Panc1 (cell line): ENCODE measurements at regions not wholly inside any gene's neighbourhood (a gene's known extent, or its start where the extent isn't known, plus 50 kb on each side); places are given as distances from the start of the nearest gene placed in this dataset.

ENCODE experiments used
- CTCF ChIP-seq: fragments of 450-650 bp; IDR thresholded peaks from 2 replicates; pipeline ENCODE4 v1.5.1; 2017; ENCODE audit warnings: mild to moderate bottlenecking
- POLR2AphosphoS5 ChIP-seq: IDR thresholded peaks from 2 replicates; pipeline ENCODE4 v1.6.1; 2012; ENCODE audit warnings: mild to moderate bottlenecking, low read depth, low read length, moderate library complexity
- SIN3A ChIP-seq: IDR thresholded peaks from 2 replicates; pipeline ENCODE4 v1.6.1; 2012; ENCODE audit warnings: low read depth, mild to moderate bottlenecking, low read length, moderate library complexity, borderline replicate concordance; ENCODE audit not compliant: insufficient read depth
- TCF7L2 ChIP-seq: IDR thresholded peaks from 2 replicates; pipeline ENCODE4 v1.6.1; 2011; ENCODE audit warnings: mild to moderate bottlenecking, low read depth, low read length, inconsistent platforms

DNA sequence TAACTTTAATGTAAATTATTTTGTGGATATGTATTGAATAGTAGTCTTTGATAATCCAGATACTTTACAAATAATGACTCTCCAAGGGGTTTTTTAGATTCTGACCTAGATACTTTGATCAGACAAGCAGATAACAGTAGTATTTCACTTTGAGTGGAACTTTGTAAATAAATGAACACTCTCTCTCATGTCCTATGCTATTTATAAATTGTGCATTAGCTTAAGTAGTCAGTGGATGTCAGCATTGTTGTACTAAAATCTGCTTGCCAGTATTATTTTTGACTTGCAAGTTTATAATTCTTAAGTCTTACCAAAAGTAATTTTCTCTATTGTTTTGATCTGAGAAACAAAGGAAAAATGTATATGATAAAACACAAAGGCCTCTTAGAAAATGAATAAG lies 1113.1 kb upstream of the NRXN1 start:
- no peak for TF ChIP-seq POLR2AphosphoS5
- TF ChIP-seq CTCF, result no peak
- no peak for TF ChIP-seq SIN3A
- no peak for TF ChIP-seq TCF7L2
